Left ventricle myocardium inferior (tissue), 1 donor: ENCODE measurements at regions not wholly inside any gene's neighbourhood (a gene's known extent, or its start where the extent isn't known, plus 50 kb on each side); places are given as distances from the start of the nearest gene placed in this dataset.

Experiments
- DNase-seq: peaks from one replicate; pipeline ENCODE4 v3.0.0-alpha.2; 2020
- H3K27ac ChIP-seq: fragments of 200-600 bp; replicated peaks from 2 replicates; pipeline ENCODE4 v1.8.0; 2021
- H3K27me3 ChIP-seq: fragments of 200-600 bp; 2 replicates; pipeline ENCODE4 v1.8.0; 2021; ENCODE audit warnings: low read depth
- H3K36me3 ChIP-seq: fragments of 200-600 bp; 2 replicates; pipeline ENCODE4 v1.8.0; 2021
- H3K4me1 ChIP-seq: fragments of 200-600 bp; 2 replicates; pipeline ENCODE4 v1.8.0; 2021
- H3K4me3 ChIP-seq: fragments of 200-600 bp; 2 replicates; pipeline ENCODE4 v1.8.0; 2021; ENCODE audit warnings: mild to moderate bottlenecking, moderate library complexity
- H3K9me3 ChIP-seq: fragments of 200-600 bp; replicated peaks from 2 replicates; pipeline ENCODE4 v1.8.0; 2021
- CTCF ChIP-seq: fragments of 200-600 bp; IDR thresholded peaks from 2 replicates; pipeline ENCODE4 v1.8.0; 2021; ENCODE audit warnings: antibody characterized with exemption, mild to moderate bottlenecking, borderline replicate concordance
- intact Hi-C: fragments of 100-400 bp; cut with micrococcal nuclease; formaldehyde crosslinking; loops from one replicate; pipeline ENCODE4 v1.11.0; 2022
- donor health status: DM: no; HTN: yes; CAD: no; lungs with severe emphysema.

DNA sequence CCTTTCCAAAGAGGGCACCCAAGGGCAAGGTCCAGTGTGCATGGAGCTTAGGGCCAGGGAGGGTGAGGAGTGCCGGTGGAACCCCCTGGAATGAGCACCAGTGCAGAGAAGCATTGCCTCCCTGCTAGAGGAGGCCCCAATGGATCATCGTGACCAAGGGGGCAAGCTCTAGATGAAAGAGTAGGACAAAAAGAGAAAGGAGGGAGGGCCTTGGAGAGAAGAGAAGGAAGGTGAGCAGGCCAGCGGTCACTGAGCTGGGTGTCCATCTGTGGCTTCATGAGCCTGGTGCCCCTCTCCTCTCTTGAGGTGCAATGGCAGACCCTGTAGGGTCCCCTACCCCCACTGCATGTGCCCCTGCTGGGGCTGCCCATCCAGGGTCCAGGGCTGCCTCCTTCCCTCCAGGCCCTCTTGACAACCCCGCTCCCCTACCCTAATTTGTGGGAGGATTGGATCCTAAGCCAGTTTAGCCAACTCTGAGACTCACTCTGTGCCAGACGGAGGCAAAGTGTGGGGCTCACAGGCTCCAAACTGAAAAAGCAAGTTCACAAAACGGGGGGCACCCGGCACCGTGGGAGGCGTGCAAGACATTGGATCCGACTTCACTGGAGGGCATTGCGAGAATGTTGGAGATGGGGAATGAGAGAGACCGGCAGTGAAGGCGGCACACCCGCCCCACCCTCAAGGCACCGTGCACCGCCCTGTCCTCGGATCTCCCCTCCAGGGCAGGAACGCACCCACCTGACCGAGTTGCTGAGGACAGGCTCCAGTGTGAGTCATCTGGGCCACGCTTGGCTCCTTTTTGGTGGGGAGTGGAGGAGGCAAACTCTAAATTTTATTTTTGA, 207.5 kb downstream of the KIF26A start:
- DNase-seq, result no peak
- intact Hi-C loops, result no loop called here
- Histone ChIP-seq H3K27me3 (peaks cover 49% of the 10 kb centered on the region), H3K4me1 (no peaks in the 10 kb centered on the region), H3K36me3 (no peaks in the 10 kb centered on the region), H3K27ac (no peak overlapping the region), H3K4me3 (no peak overlapping the region), H3K9me3 (no peaks in the 10 kb centered on the region)
- no peak for TF ChIP-seq CTCF

GRCh38 chr14:104346608-104347007, 208.2 kb downstream of the KIF26A start:
- no peak overlapping the region for H3K4me3 ChIP-seq
- DNase-seq, result no peak
- no peak for TF ChIP-seq CTCF
- intact Hi-C loops, result no loop called here
- H3K27ac ChIP-seq, result no peak overlapping the region
- H3K36me3 ChIP-seq, result no peaks in the 10 kb centered on the region
- peaks cover 4% of the 10 kb centered on the region for H3K9me3 ChIP-seq
- no peaks in the 10 kb centered on the region for H3K4me1 ChIP-seq
- H3K27me3 ChIP-seq, result peaks cover 49% of the 10 kb centered on the region

- H3K27me3 ChIP-seq, result peaks cover 43% of the 10 kb centered on the region
- H3K4me1 ChIP-seq, result peaks cover 1% of the 10 kb centered on the region
- intact Hi-C loops, result no loop called here
- no peak overlapping the region for H3K27ac ChIP-seq
- no peaks in the 10 kb centered on the region for H3K36me3 ChIP-seq
- peaks cover 18% of the 10 kb centered on the region for H3K9me3 ChIP-seq
- TF ChIP-seq CTCF, result no peak
- H3K4me3 ChIP-seq, result no peak overlapping the region
- DNase-seq, result no peak
Observed at GRCh38 chr14:104348741-104349140, 210.4 kb downstream of the KIF26A start.

GRCh38 chr14:104349950-104350349, 211.6 kb downstream of the KIF26A start:
- Histone ChIP-seq H3K9me3 (peaks cover 18% of the 10 kb centered on the region), H3K4me3 (no peak overlapping the region), H3K36me3 (no peaks in the 10 kb centered on the region), H3K27me3 (peaks cover 38% of the 10 kb centered on the region), H3K27ac (no peak overlapping the region), H3K4me1 (peaks cover 7% of the 10 kb centered on the region)
- no peak for DNase-seq
- intact Hi-C loops, result no loop called here
- TF ChIP-seq CTCF, result no peak

GRCh38 chr14:104350463-104351185, 212.2 kb downstream of the KIF26A start:
- no peak for DNase-seq
- intact Hi-C loops, result no loop called here
- H3K27ac ChIP-seq, result no peak overlapping the region
- H3K27me3 ChIP-seq, result peaks cover 31% of the 10 kb centered on the region
- H3K4me1 ChIP-seq, result peaks cover 12% of the 10 kb centered on the region
- no peak for TF ChIP-seq CTCF
- peaks cover 18% of the 10 kb centered on the region for H3K9me3 ChIP-seq
- no peaks in the 10 kb centered on the region for H3K36me3 ChIP-seq
- no peak overlapping the region for H3K4me3 ChIP-seq
